Body of pancreas (tissue), 4 donors: ENCODE measurements at regions not wholly inside any gene's neighbourhood (a gene's known extent, or its start where the extent isn't known, plus 50 kb on each side); places are given as distances from the start of the nearest gene placed in this dataset.

Experiments
- ATAC-seq: fragments of 150-250 bp; one replicate; pipeline ENCODE4 v1.9.1; 2016
- DNase-seq, 4 donors: peaks; one replicate each; pipeline ENCODE4 v3.0.0-alpha.2; 2019
- H3K27ac ChIP-seq, 4 donors: fragments of 200-600 bp; sonication (generic); 1 replicate in 3 of 4; 2 replicates in 1 of 4; pipeline versions ENCODE4 v1.5.1 to v1.6.1; 2016 to 2019; ENCODE audit warnings: mild to moderate bottlenecking in 1 of 4, mixed read lengths in 1 of 4, moderate library complexity in 1 of 4
- H3K27me3 ChIP-seq, 2 donors: fragments of 200-600 bp; sonication (generic); one replicate each; pipeline ENCODE4 v1.6.0; 2016; ENCODE audit warnings: mild to moderate bottlenecking in 1 of 2
- H3K36me3 ChIP-seq, 2 donors: fragments of 200-600 bp; sonication (generic); replicated peaks in 1 of 2; 2 replicates each; pipeline ENCODE4 v1.5.1; 2016; ENCODE audit warnings: low read depth in 2 of 2; ENCODE audit not compliant: insufficient read depth in 1 of 2
- H3K4me1 ChIP-seq: fragments of 200-600 bp; sonication (generic); one replicate; pipeline ENCODE4 v1.6.0; 2016
- H3K4me3 ChIP-seq, 2 donors: fragments of 200-600 bp; sonication (generic); 1 replicate in 1 of 2; 2 replicates in 1 of 2; pipeline ENCODE4 v1.5.1; 2016 to 2019
- H3K9me3 ChIP-seq, 3 donors: fragments of 200-600 bp; sonication (generic); 1 replicate in 2 of 3; 2 replicates in 1 of 3; pipeline ENCODE4 v1.5.1; 2016
- POLR2A ChIP-seq, 3 donors: fragments of 450-650 bp; IDR thresholded peaks; one replicate each; pipeline ENCODE4 v1.6.1; 2016; ENCODE audit warnings: antibody characterized with exemption in 3 of 3, mild to moderate bottlenecking in 2 of 3
- WGBS, 2 donors: methylation state at CpG; one replicate each; pipeline ENCODE4 v1.1.5; 2017; 5-methylcytosine and 5-hydroxymethylcytosine counted together
- intact Hi-C: fragments of 100-400 bp; cut with DNase I; formaldehyde crosslinking; loops from one replicate; pipeline ENCODE4 v1.15.1; 2023
- TF ChIP-seq, protein P1 (sequence below), 7 experiments: fragments of 450-650 bp in 4 of 7; fragments of 200-600 bp in 3 of 7; sonication (generic) in 3 of 7; IDR thresholded peaks; one replicate each; pipeline ENCODE4 v1.5.1; 2016 to 2019; ENCODE audit warnings: antibody characterized with exemption in 7 of 7

- H3K27ac ChIP-seq: no peak overlapping the region
- no peaks in the 10 kb centered on the region for H3K9me3 ChIP-seq
- H3K36me3 ChIP-seq: no peaks in the 10 kb centered on the region
- no peak for DNase-seq
- ATAC-seq: no peak
- H3K4me1 ChIP-seq: no peaks in the 10 kb centered on the region
- no peak overlapping the region for H3K4me3 ChIP-seq
- H3K27me3 ChIP-seq: no peaks in the 10 kb centered on the region
- TF ChIP-seq POLR2A (IDR thresholded peaks at IDR 0.05): no peak
- TF ChIP-seq, protein P1, sequence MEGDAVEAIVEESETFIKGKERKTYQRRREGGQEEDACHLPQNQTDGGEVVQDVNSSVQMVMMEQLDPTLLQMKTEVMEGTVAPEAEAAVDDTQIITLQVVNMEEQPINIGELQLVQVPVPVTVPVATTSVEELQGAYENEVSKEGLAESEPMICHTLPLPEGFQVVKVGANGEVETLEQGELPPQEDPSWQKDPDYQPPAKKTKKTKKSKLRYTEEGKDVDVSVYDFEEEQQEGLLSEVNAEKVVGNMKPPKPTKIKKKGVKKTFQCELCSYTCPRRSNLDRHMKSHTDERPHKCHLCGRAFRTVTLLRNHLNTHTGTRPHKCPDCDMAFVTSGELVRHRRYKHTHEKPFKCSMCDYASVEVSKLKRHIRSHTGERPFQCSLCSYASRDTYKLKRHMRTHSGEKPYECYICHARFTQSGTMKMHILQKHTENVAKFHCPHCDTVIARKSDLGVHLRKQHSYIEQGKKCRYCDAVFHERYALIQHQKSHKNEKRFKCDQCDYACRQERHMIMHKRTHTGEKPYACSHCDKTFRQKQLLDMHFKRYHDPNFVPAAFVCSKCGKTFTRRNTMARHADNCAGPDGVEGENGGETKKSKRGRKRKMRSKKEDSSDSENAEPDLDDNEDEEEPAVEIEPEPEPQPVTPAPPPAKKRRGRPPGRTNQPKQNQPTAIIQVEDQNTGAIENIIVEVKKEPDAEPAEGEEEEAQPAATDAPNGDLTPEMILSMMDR (IDR thresholded peaks at IDR 0.05): no peak
- intact Hi-C loops: no loop called here
Measured at GRCh38 chr5:108634010-108634616, 113.6 kb upstream of the FER start.

DNA sequence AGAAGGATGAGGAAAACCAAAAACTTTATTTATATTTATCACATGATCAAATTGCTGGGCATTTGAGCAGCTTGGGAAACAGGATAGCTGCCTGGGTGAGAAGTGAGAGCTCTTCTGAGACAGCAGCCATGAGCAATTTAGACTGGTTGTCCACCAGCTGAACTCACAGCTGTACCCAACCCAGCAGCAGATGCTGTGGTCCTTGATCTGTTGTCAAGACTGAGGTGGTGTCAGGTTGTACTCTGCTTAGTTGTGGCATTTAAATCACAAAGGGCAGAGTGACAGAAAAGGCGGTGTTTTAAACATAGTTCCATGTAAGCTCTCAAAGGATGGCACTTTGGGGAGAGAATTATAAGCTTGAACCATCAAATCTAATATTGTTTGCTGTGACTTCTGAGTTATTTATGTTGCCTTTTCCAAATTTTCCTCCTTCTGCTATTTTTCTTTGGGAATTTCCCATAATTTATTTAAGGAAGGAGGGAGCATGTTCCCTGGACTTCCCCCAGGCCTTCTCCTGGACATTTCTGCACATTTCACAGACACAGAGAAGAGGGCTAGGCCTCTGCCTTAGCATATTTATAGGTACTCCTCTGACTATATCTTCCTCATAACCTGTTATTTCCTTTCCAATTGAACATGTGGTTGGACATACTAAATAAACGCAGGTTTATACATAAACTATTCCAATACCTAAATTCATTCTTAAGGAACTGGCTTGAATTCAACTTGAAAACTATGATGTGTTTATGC lies 117.7 kb upstream of the FER start:
- intact Hi-C loops: no loop called here
- 79 to 96% methylated on average over 2 of the region's 2 CpGs for WGBS, 2 donors
- Histone ChIP-seq H3K9me3 (no peaks in the 10 kb centered on the region), H3K4me1 (no peaks in the 10 kb centered on the region), H3K27ac (no peak overlapping the region), H3K27me3 (no peaks in the 10 kb centered on the region), H3K4me3 (no peak overlapping the region), H3K36me3 (no peaks in the 10 kb centered on the region)
- ATAC-seq (no peak), DNase-seq (no peak)
- TF ChIP-seq, protein P1 (IDR thresholded peaks at IDR 0.05): no peak
- TF ChIP-seq POLR2A (IDR thresholded peaks at IDR 0.05): no peak

- Histone ChIP-seq H3K9me3 (no peaks in the 10 kb centered on the region), H3K27ac (no peak overlapping the region), H3K4me3 (no peak overlapping the region), H3K4me1 (no peaks in the 10 kb centered on the region), H3K27me3 (no peaks in the 10 kb centered on the region), H3K36me3 (no peaks in the 10 kb centered on the region)
- no peak for ATAC-seq
- 86 to 89% methylated on average over 2 of the region's 2 CpGs for WGBS, 2 donors
- intact Hi-C loops: no loop called here
- no peak for DNase-seq
- no peak for TF ChIP-seq POLR2A (IDR thresholded peaks at IDR 0.05)
- TF ChIP-seq, protein P1 (IDR thresholded peaks at IDR 0.05): no peak
Measured at GRCh38 chr5:108625654-108626053, 122.0 kb upstream of the FER start.

GRCh38 chr5:108623826-108624225 lies 123.9 kb upstream of the FER start:
- H3K4me1 ChIP-seq: no peaks in the 10 kb centered on the region
- H3K4me3 ChIP-seq: no peak overlapping the region
- H3K36me3 ChIP-seq: no peaks in the 10 kb centered on the region
- DNase-seq (no peak), ATAC-seq (no peak)
- intact Hi-C loops: no loop called here
- H3K27me3 ChIP-seq: no peaks in the 10 kb centered on the region
- TF ChIP-seq, protein P1 (IDR thresholded peaks at IDR 0.05): no peak
- TF ChIP-seq POLR2A (IDR thresholded peaks at IDR 0.05): no peak
- H3K27ac ChIP-seq: no peak overlapping the region
- H3K9me3 ChIP-seq: no peaks in the 10 kb centered on the region

- Histone ChIP-seq H3K27ac (no peak overlapping the region), H3K36me3 (no peaks in the 10 kb centered on the region), H3K27me3 (no peaks in the 10 kb centered on the region), H3K4me3 (no peak overlapping the region), H3K4me1 (no peaks in the 10 kb centered on the region), H3K9me3 (no peaks in the 10 kb centered on the region)
- ATAC-seq: no peak
- intact Hi-C loops: no loop called here
- DNase-seq: no peak
- 60 to 61% methylated on average over 6 of the region's 6 CpGs for WGBS, 2 donors
- no peak for TF ChIP-seq POLR2A (IDR thresholded peaks at IDR 0.05)
- TF ChIP-seq, protein P1 (IDR thresholded peaks at IDR 0.05): no peak
Measured at GRCh38 chr5:108620516-108620915, 127.2 kb upstream of the FER start.
